ENCODE measurements at regions not wholly inside any gene's neighbourhood (a gene's known extent, or its start where the extent isn't known, plus 50 kb on each side); places are given as distances from the start of the nearest gene placed in this dataset.
"Not testable (repeated sequence)": the region's sequence is repeated elsewhere in the genome, so short reads cannot be mapped to it uniquely, and the experiment has no call there.

DNA sequence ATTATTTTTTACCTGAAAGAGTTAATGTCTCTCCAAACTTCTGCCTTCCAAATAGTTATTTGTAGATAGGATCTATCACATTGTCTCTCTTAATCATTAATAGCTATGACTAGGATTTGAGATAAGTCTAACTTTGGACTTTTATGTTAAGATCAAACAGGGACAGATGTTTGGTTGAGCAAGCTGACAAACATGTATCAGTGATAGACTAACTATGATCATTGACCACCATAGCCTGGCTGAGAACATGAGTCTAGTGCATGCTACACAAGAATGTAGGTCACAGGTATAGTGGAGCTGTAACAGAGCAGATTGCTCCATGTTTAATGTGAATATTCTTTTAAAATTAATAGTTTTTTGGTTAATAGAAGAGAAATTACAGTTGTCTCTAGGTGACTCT lies 52.0 kb downstream of the SYT15B start:
- DNase-seq (ENCODE audit: low read depth in 3 of 3, low spot score in 2 of 3) = not testable (repeated sequence)

- DNase-seq (ENCODE audit: low read depth in 3 of 3, low spot score in 2 of 3) = not testable (repeated sequence)
Measured at GRCh38 chr10:47710443-47710842, 52.9 kb downstream of the SYT15B start.

GRCh38 chr10:47705698-47706414 lies 57.5 kb downstream of the SYT15B start:
- peak; percentile 0 to 12 (median 10) for DNase-seq (ENCODE audit: low read depth in 3 of 3, low spot score in 2 of 3)

GRCh38 chr10:47701285-47701684 lies 62.1 kb downstream of the SYT15B start:
- DNase-seq (ENCODE audit: low read depth in 3 of 3, low spot score in 2 of 3) = not testable (repeated sequence)

- not testable (repeated sequence) for DNase-seq (ENCODE audit: low read depth in 3 of 3, low spot score in 2 of 3)
Measured at GRCh38 chr10:47699854-47700253, 63.5 kb downstream of the SYT15B start.

- DNase-seq (ENCODE audit: low read depth in 3 of 3, low spot score in 2 of 3) = not testable (repeated sequence)
Measured at GRCh38 chr10:47696170-47696569, 67.2 kb downstream of the SYT15B start.

DNA sequence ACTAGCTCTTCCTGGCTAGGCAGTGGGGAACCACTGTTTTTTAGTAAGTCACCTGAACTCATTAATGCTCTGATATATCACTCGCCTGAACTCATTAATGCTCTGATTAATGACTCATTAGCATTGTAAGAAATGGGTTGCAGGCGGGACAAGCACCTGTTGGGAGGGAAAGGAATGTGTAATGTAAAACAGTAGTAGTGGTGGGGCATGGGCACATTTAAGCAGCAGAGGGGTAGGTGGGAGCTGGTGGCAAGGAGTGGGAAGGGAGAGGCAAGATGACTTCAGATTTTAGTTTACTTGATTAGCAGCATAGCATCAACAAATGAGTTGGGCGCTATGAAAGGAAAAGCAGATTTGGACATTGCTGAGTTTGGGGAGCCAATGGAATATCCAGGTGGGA lies 68.2 kb downstream of the SYT15B start:
- not testable (repeated sequence) for DNase-seq (ENCODE audit: low read depth in 3 of 3, low spot score in 2 of 3)

DNA sequence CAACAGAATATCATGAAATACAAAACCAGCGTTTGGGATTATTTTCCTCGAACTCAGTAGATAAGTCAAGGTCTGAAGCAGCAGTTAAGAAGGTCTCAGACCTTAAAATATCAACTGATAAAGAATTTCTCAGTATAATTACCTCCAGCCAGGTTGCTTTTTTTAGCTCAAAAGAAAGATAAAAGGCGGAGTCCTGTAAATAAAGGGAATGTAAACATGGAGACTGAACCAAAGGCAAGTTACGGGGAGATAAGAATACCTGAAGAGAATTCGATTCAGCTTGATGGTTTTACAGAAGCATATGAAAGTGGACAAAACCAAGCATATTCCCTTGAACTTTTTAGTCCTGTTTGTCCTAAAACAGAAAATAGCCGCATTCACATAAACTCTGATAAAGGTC lies 73.1 kb downstream of the SYT15B start:
- not testable (repeated sequence) for DNase-seq (ENCODE audit: low read depth in 3 of 3, low spot score in 2 of 3)

DNA sequence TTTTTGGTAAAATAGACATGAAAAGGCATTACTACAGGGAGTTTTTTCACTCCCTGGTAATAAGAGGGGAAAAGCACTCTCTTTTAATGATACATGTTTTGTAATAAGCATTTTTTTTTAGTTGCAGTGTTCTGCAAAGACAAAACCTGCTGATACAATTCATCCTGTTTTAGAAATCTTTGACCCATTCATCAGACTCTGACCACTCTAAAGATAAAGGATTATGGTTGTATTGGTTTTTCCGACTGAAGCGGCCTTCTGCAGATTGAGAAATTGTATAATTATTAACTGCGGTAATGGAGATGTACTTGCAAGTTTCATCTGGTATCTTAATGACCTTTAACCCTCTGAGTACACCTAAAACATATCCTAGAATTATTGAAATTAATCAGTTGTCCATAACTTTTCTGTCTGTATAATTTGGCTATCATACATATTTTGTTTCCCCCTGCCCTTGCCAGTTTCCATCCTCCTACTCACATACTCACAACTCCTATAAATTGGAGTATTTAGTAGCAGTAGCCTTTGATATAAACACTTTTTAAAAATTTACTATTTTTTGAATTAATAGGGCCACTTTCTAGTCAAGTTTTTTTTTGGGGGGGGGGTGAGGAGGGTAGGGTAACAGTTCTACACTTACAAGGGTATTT lies 79.4 kb downstream of the SYT15B start:
- not testable (repeated sequence) for DNase-seq (ENCODE audit: low read depth in 3 of 3, low spot score in 2 of 3)

GRCh38 chr10:47681638-47681990 lies 81.8 kb downstream of the SYT15B start:
- DNase-seq (ENCODE audit: low read depth in 3 of 3, low spot score in 2 of 3) = not testable (repeated sequence)

DNA sequence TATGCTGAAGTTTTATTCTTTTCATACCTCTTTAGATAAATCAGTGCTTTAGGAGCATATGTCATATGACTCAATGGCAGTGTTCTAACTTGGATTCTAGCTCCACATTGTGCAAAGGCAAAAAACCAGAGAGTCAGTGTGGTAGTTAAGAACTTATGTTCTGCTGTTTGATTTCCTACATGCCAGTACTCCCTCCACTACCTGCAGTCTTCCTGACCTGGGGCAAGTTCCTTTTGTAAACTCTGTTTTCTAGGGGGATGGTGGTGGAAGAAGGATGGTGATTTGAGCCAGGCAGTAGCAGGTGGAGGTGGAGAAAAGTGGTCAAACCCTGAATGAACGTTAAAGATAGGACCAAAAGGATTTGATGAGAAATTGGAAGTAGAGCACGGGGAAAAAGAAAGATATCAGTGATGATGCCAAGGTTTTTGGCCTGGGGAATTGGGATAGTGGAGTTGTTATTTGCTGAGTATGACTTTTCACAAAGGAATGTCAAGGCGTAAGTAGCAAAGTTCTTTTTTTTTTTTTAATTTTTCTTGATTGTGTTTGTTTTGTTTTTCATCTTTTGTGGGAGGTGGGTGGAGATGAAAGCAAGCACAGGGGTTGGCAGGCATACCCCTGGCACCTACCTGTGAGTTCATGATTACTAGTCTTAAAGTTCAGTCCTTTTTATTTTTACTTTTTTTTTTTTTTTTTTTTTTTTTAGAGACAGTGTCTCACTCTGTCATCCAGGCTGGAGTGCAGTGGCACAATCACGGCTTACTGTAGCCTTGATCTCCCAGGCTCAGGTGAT lies 82.3 kb downstream of the SYT15B start:
- not testable (repeated sequence) for DNase-seq (ENCODE audit: low read depth in 3 of 3, low spot score in 2 of 3)

DNA sequence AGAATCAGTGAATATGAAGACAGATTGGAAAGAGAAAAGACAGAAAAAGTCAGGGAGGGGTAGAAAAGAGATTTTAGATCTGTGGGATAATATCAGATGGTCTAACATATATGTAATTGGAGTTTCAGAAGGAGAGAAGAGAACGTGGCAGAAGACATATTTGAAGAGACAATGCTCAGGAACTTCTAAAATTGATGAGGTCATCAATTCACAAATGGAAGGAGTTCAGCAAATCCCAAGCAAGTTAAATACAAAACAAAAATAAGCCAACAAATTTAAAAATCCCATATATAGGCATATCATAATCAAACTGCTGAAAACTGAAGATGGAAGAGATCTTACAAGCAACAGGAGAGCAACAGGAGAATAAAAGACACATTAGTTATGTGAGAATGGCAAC lies 87.3 kb downstream of the SYT15B start:
- DNase-seq (ENCODE audit: low read depth in 3 of 3, low spot score in 2 of 3) = not testable (repeated sequence)

DNA sequence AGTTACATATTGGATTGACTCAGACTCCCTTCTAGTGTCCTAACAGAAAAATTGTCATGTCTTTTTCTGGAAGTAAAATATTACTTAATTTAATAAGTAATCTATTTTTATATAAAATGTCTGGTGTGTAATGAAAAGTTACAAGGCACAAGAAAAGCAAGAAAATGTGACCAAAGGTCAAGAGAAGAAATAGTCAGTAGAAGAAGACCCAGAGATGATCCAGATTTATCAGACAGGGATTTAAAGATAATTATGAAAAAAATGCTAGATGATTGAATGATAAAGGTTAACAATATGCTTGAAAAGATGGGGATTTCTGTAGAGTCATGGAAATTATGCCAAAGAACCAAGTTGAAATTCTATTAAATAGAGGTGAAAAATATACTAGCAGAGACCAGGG lies 87.8 kb downstream of the SYT15B start:
- DNase-seq (ENCODE audit: low read depth in 3 of 3, low spot score in 2 of 3) = not testable (repeated sequence)

DNA sequence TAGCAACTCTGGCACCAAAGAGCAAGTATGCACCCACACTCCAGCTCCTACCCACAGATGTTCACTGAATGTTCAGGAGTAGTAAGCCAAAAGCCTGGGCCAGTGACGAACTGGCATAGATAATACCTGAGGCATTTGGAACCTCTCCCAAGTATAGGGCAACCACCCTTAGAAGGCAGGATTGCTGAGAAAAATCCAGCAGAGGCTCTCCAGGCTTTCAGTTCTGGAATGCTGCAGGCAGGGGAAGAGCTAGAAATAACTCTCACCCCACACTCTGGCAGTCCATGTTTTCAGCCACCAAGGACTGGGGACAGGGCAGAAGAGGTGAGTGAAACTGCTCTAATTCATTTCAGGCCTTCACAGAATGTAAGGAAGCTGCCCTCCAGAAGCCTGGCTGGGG lies 90.3 kb downstream of the SYT15B start:
- not testable (repeated sequence) for DNase-seq (ENCODE audit: low read depth in 3 of 3, low spot score in 2 of 3)

- not testable (repeated sequence) for DNase-seq (ENCODE audit: low read depth in 3 of 3, low spot score in 2 of 3)
Measured at GRCh38 chr10:47670857-47671256, 92.5 kb downstream of the SYT15B start.

GRCh38 chr10:47661955-47662577 lies 101.3 kb downstream of the SYT15B start:
- not testable (repeated sequence) for DNase-seq (ENCODE audit: low read depth in 3 of 3, low spot score in 2 of 3)

DNA sequence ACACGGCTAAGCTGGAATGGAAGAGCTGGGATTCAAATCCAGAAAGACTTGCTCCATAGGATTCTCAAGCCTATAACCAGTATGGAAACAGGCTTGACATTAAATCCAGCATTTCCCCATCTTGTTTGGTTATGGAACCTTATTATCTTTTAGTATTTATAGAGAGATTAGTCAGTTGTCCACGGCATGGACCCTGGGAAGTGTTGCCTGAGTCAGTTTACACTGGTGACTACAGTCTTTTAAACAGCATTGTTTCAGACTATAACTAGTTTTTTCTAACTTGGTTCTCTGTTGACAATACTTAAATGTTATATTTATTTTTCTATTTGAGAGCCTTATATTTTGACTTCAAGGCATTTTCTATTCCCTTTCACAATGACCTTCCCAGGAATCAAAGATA lies 106.7 kb downstream of the SYT15B start:
- not testable (repeated sequence) for DNase-seq (ENCODE audit: low read depth in 3 of 3, low spot score in 2 of 3)

DNA sequence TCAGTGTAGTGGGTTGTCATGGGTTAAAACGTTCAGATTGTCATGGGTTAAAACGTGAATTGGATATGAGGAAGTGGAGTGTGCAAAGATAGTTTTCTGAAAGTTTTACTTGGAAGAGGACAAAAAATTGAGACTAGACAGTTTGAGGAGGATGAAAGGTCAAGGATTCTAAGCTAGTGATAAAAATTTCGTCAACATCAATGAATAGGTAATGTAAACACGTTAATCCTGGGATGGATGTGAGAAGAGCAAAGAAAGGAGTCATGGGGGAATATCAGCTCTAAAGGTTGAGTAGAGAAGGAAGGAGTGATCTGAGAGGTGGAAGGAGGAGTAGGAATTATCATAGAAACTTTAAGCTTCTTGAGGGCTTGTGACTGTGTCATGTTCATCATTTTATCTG lies 109.2 kb downstream of the SYT15B start:
- not testable (repeated sequence) for DNase-seq (ENCODE audit: low read depth in 3 of 3, low spot score in 2 of 3)

- DNase-seq (ENCODE audit: low read depth in 3 of 3, low spot score in 2 of 3) = not testable (repeated sequence)
Measured at GRCh38 chr10:47648594-47648993, 114.8 kb downstream of the SYT15B start.

- DNase-seq (ENCODE audit: low read depth in 3 of 3, low spot score in 2 of 3) = not testable (repeated sequence)
Measured at GRCh38 chr10:47647523-47648101, 115.8 kb downstream of the SYT15B start.
